NCI-H2227 treated with DMSO at 0.1 percent for 48 hours (cell line): ENCODE measurements at regions not wholly inside any gene's neighbourhood (a gene's known extent, or its start where the extent isn't known, plus 50 kb on each side); places are given as distances from the start of the nearest gene placed in this dataset.
"Not testable (repeated sequence)": the region's sequence is repeated elsewhere in the genome, so short reads cannot be mapped to it uniquely, and the experiment has no call there.

Experiments used
- DNase-seq: peaks from one replicate; lab custom pipeline; 2025; lab: John Stamatoyannopoulos, UW

- DNase-seq = no peak
Measured at GRCh38 chr5:130496215-130496614, 592.0 kb downstream of the CHSY3 start.

- no peak for DNase-seq
Measured at GRCh38 chr5:130488252-130488651, 584.0 kb downstream of the CHSY3 start.

- no peak for DNase-seq
Measured at GRCh38 chr5:130479045-130479804, 575.0 kb downstream of the CHSY3 start.

- DNase-seq = no peak
Measured at GRCh38 chr5:130476325-130476724, 572.1 kb downstream of the CHSY3 start.

- DNase-seq = no peak
Measured at GRCh38 chr5:130462516-130462915, 558.3 kb downstream of the CHSY3 start.

- DNase-seq = no peak
Measured at GRCh38 chr5:130455175-130455574, 550.9 kb downstream of the CHSY3 start.

- no peak for DNase-seq
Measured at GRCh38 chr5:130452744-130453143, 548.5 kb downstream of the CHSY3 start.

GRCh38 chr5:130436430-130436829, 532.2 kb downstream of the CHSY3 start:
- no peak for DNase-seq

GRCh38 chr5:130427222-130427955, 523.1 kb downstream of the CHSY3 start:
- no peak for DNase-seq

GRCh38 chr5:130425424-130425823, 521.2 kb downstream of the CHSY3 start:
- DNase-seq = no peak

- DNase-seq = no peak
Measured at GRCh38 chr5:130424341-130424740, 520.1 kb downstream of the CHSY3 start.

- no peak for DNase-seq
Measured at GRCh38 chr5:130402906-130403305, 498.6 kb downstream of the CHSY3 start.

- no peak for DNase-seq
Measured at GRCh38 chr5:130400091-130400490, 495.8 kb downstream of the CHSY3 start.

- no peak for DNase-seq
Measured at GRCh38 chr5:130398825-130399224, 494.6 kb downstream of the CHSY3 start.

GRCh38 chr5:130397727-130398126, 493.5 kb downstream of the CHSY3 start:
- DNase-seq = not testable (repeated sequence)

GRCh38 chr5:130397132-130397531, 492.9 kb downstream of the CHSY3 start:
- no peak for DNase-seq

- DNase-seq = not testable (repeated sequence)
Measured at GRCh38 chr5:130391727-130392264, 487.5 kb downstream of the CHSY3 start.

- no peak for DNase-seq
Measured at GRCh38 chr5:130386155-130386554, 481.9 kb downstream of the CHSY3 start.

- DNase-seq = no peak
Measured at GRCh38 chr5:130385656-130386055, 481.4 kb downstream of the CHSY3 start.

GRCh38 chr5:130365956-130366355, 461.7 kb downstream of the CHSY3 start:
- no peak for DNase-seq

- DNase-seq = no peak
Measured at GRCh38 chr5:130350131-130350530, 445.9 kb downstream of the CHSY3 start.

GRCh38 chr5:130337179-130337888, 433.1 kb downstream of the CHSY3 start:
- DNase-seq = no peak

GRCh38 chr5:130335117-130335516, 430.9 kb downstream of the CHSY3 start:
- no peak for DNase-seq
